ENCODE measurements at regions not wholly inside any gene's neighbourhood (a gene's known extent, or its start where the extent isn't known, plus 50 kb on each side); places are given as distances from the start of the nearest gene placed in this dataset.
"Not testable (repeated sequence)": the region's sequence is repeated elsewhere in the genome, so short reads cannot be mapped to it uniquely, and the experiment has no call there.

DNA sequence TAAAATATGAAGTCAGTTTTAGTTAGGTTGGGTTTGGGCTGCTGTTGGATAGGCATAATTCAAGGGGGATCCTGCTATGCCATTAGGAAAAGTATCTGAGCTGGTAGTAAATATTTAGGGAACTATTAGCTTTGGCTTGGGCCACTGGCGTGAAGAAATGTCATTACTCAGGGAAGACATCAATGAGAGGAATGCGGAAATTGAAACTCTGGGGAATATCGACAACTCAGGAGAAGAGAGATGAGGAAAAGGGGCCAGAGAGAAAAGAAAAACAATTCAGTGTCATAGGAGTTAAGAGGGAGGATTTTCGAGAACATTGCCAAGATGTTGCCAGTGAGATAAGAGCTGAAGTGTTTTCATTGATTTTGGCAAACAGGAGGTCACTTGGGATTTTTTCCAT, 149.7 kb upstream of the PARD3B start:
- no peaks in the 10 kb centered on the region for H3K9me3 ChIP-seq (ENCODE audit: severe bottlenecking)
- ATAC-seq (ENCODE audit: low read depth) (no peak), DNase-seq (ENCODE audit: low spot score) (no peak)
- no peaks in the 10 kb centered on the region for H3K36me3 ChIP-seq (ENCODE audit: low read depth)
- H3K4me1 ChIP-seq (ENCODE audit: insufficient read depth, poor library complexity, severe bottlenecking), result no peaks in the 10 kb centered on the region
- H3K4me3 ChIP-seq (ENCODE audit: severe bottlenecking), result no peak overlapping the region
- TF ChIP-seq, protein P1, sequence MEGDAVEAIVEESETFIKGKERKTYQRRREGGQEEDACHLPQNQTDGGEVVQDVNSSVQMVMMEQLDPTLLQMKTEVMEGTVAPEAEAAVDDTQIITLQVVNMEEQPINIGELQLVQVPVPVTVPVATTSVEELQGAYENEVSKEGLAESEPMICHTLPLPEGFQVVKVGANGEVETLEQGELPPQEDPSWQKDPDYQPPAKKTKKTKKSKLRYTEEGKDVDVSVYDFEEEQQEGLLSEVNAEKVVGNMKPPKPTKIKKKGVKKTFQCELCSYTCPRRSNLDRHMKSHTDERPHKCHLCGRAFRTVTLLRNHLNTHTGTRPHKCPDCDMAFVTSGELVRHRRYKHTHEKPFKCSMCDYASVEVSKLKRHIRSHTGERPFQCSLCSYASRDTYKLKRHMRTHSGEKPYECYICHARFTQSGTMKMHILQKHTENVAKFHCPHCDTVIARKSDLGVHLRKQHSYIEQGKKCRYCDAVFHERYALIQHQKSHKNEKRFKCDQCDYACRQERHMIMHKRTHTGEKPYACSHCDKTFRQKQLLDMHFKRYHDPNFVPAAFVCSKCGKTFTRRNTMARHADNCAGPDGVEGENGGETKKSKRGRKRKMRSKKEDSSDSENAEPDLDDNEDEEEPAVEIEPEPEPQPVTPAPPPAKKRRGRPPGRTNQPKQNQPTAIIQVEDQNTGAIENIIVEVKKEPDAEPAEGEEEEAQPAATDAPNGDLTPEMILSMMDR (IDR thresholded peaks at IDR 0.05; ENCODE audit: poor library complexity, severe bottlenecking), result no peak
- no peaks in the 10 kb centered on the region for H3K27me3 ChIP-seq (ENCODE audit: insufficient read depth, poor library complexity, severe bottlenecking)
- H3K27ac ChIP-seq (ENCODE audit: poor library complexity, severe bottlenecking), result no peak overlapping the region

DNA sequence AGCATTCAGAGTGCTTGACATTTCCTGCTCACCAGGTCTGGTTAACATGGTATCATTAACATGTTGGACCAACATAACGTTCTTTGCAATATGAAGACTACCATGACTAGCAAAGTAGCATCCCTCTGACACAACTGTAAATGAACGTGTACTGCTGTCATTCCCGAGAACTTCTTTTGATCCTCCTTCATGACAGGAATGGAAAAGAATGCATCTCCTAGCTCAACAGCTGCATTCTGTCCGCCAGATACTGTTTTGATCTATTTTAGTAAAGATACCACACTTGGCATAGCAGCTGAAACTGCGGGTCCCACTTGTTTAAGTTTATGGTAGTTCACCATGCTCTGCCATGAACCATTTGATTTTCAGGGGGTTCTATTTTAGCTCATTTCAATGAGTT, 144.2 kb upstream of the PARD3B start:
- TF ChIP-seq, protein P1 (IDR thresholded peaks at IDR 0.05; ENCODE audit: poor library complexity, severe bottlenecking), result no peak
- Histone ChIP-seq H3K4me3 (ENCODE audit: severe bottlenecking) (no peak overlapping the region), H3K27me3 (ENCODE audit: insufficient read depth, poor library complexity, severe bottlenecking) (no peaks in the 10 kb centered on the region), H3K4me1 (ENCODE audit: insufficient read depth, poor library complexity, severe bottlenecking) (no peaks in the 10 kb centered on the region), H3K27ac (ENCODE audit: poor library complexity, severe bottlenecking) (no peak overlapping the region), H3K36me3 (ENCODE audit: low read depth) (no peaks in the 10 kb centered on the region), H3K9me3 (ENCODE audit: severe bottlenecking) (no peaks in the 10 kb centered on the region)
- DNase-seq (ENCODE audit: low spot score) (no peak), ATAC-seq (ENCODE audit: low read depth) (no peak)

DNA sequence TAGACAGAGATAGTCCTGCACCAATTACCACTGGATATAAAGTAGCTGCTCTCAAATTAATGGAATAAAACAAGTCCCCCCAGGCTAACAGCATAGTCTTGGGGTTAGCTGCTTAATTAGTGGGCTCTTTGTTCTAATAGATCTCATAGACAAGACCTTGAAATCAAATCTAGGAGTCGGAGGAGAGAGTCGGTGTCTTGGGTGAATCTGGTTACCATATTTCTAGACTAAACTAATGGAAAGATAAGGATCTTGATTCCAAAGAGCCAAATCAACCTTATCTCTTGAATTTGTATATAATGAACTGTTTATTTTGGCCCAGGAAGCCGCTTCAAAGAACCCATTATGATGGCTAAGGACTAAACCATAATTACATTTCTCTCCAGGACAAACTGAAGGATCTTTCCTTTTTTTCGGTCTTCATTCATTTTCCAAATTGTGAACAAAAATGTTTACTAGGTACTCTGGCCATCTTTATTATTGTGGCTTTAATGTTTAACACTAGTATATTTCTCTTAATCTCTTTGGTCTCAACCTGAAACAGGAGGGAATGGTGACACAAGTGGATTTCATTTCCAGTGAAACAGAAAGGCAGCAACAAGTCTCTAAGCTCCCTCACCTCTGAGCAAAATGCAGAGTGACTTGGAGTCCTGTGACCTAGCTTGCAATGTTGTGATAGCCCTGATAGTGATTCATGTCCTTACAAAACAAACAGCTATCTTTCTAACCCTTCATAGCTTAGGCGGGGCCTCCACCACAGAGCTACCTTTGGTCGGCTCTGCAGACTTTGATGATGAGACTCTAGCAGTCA, 137.9 kb upstream of the PARD3B start:
- ATAC-seq (ENCODE audit: low read depth) (no peak), DNase-seq (ENCODE audit: low spot score) (no peak)
- no peaks in the 10 kb centered on the region for H3K27me3 ChIP-seq (ENCODE audit: insufficient read depth, poor library complexity, severe bottlenecking)
- no peaks in the 10 kb centered on the region for H3K4me1 ChIP-seq (ENCODE audit: insufficient read depth, poor library complexity, severe bottlenecking)
- H3K27ac ChIP-seq (ENCODE audit: poor library complexity, severe bottlenecking), result no peak overlapping the region
- H3K9me3 ChIP-seq (ENCODE audit: severe bottlenecking), result no peaks in the 10 kb centered on the region
- no peak overlapping the region for H3K4me3 ChIP-seq (ENCODE audit: severe bottlenecking)
- TF ChIP-seq, protein P1 (IDR thresholded peaks at IDR 0.05; ENCODE audit: poor library complexity, severe bottlenecking), result no peak
- no peaks in the 10 kb centered on the region for H3K36me3 ChIP-seq (ENCODE audit: low read depth)

DNA sequence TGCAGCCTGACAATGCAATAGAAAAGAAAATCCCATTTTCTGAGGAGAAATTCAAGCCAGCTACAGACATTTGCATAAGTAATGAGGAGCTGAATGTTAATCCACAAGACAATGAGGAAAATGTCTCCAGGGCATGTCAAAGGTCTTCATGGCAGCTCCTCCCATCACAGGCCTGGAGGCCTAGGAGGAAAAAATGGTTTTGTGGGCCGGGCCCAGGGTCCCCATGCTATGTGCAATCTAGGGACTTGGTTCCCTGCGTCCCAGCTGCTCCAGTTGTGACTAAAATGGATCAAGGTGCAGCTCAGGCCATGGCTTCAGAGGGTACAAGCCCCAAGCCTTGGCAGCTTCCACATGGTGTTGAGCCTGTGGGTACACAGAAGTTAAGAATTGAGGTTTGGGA, 132.5 kb upstream of the PARD3B start:
- H3K4me3 ChIP-seq (ENCODE audit: severe bottlenecking); H3K9me3 ChIP-seq (ENCODE audit: severe bottlenecking); H3K27me3 ChIP-seq (ENCODE audit: insufficient read depth, poor library complexity, severe bottlenecking); H3K36me3 ChIP-seq (ENCODE audit: low read depth); ATAC-seq (ENCODE audit: low read depth); H3K4me1 ChIP-seq (ENCODE audit: insufficient read depth, poor library complexity, severe bottlenecking); H3K27ac ChIP-seq (ENCODE audit: poor library complexity, severe bottlenecking); DNase-seq (ENCODE audit: low spot score): not testable (repeated sequence)

DNA sequence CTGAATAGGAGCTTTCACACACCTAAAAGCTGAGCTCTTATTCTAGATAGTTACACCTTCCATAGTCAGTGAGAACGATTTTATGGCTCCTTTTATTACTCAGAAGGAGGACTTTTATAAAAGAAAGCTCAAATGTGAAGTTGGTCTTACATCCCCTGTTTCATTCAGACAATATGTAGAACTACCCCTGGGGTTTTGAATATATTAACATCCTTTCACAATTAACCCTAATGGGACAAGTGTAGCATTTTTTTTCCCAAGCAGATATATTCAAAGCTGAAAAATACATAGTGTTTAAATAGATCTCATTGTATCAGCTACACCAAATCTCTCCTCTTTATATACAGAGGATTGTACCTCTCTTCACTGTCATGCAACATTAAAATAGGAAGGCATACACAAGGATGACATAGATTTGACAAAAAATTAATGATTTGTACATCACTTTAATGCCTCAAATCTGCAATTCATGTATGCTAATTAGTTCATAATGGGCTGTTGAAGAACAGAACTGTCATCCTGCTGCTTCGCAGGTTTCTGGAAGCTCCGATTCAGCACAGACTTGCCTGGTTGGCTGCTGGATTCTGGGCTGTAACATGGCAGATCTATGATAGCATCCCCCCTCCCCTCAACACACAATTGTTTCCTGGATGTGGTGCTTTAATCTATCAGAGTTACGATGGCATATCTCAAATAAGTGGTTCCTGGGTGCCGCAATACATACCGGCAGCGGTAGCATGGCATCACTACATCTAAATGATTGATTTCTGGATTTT, 129.7 kb upstream of the PARD3B start:
- Histone ChIP-seq H3K9me3 (ENCODE audit: severe bottlenecking) (no peaks in the 10 kb centered on the region), H3K4me3 (ENCODE audit: severe bottlenecking) (no peak overlapping the region), H3K36me3 (ENCODE audit: low read depth) (no peaks in the 10 kb centered on the region), H3K27me3 (ENCODE audit: insufficient read depth, poor library complexity, severe bottlenecking) (peaks cover 3% of the 10 kb centered on the region), H3K4me1 (ENCODE audit: insufficient read depth, poor library complexity, severe bottlenecking) (no peaks in the 10 kb centered on the region), H3K27ac (ENCODE audit: poor library complexity, severe bottlenecking) (no peak overlapping the region)
- DNase-seq (ENCODE audit: low spot score) (no peak), ATAC-seq (ENCODE audit: low read depth) (no peak)
- TF ChIP-seq, protein P1 (IDR thresholded peaks at IDR 0.05; ENCODE audit: poor library complexity, severe bottlenecking), result no peak

Data from RWPE2 (cell line).